DOHH2 (cell line): ENCODE measurements at regions not wholly inside any gene's neighbourhood (a gene's known extent, or its start where the extent isn't known, plus 50 kb on each side); places are given as distances from the start of the nearest gene placed in this dataset.

Source experiments
- H3F3A ChIP-seq: fragments of 200-600 bp; sonication (generic), shearing (Covaris generic); 2 replicates; pipeline ENCODE4 v1.6.0; 2016; ENCODE audit warnings: antibody characterized with exemption, mild to moderate bottlenecking; ENCODE audit not compliant: control insufficient read depth, insufficient read depth
- H3K27ac ChIP-seq: fragments of 200-600 bp; sonication (generic); 2 replicates; pipeline ENCODE4 v1.5.1; 2014; ENCODE audit warnings: low read depth, mild to moderate bottlenecking, low read length, moderate library complexity
- H3K27me3 ChIP-seq: fragments of 200-600 bp; sonication (generic); 2 replicates; pipeline ENCODE4 v1.6.1; 2014; ENCODE audit warnings: mild to moderate bottlenecking, low read length, mixed read lengths; ENCODE audit not compliant: control insufficient read depth
- H3K36me3 ChIP-seq: fragments of 200-600 bp; sonication (generic); 2 replicates; pipeline ENCODE4 v1.6.1; 2014; ENCODE audit warnings: mild to moderate bottlenecking, low read length, moderate library complexity, mixed read lengths; ENCODE audit not compliant: control insufficient read depth
- H3K4me1 ChIP-seq: fragments of 200-600 bp; sonication (generic); 2 replicates; pipeline ENCODE4 v1.6.1; 2014; ENCODE audit warnings: mild to moderate bottlenecking, low read length, mixed read lengths; ENCODE audit not compliant: control insufficient read depth
- H3K4me2 ChIP-seq: fragments of 200-600 bp; sonication (generic); 2 replicates; pipeline ENCODE4 v1.6.0; 2014; ENCODE audit warnings: mild to moderate bottlenecking, low read length, moderate library complexity
- H3K4me3 ChIP-seq: fragments of 200-600 bp; sonication (generic); 2 replicates; pipeline ENCODE4 v1.5.1; 2014; ENCODE audit warnings: mild to moderate bottlenecking, low read length, mixed read lengths
- H3K79me2 ChIP-seq: fragments of 200-600 bp; sonication (generic); 2 replicates; pipeline ENCODE4 v1.6.1; 2014; ENCODE audit warnings: mild to moderate bottlenecking, low read length, mixed read lengths; ENCODE audit not compliant: control insufficient read depth
- H3K9me2 ChIP-seq: fragments of 200-600 bp; sonication (generic); replicated peaks from 2 replicates; pipeline ENCODE4 v1.6.1; 2014; ENCODE audit warnings: mild to moderate bottlenecking, low read length, mixed read lengths; ENCODE audit not compliant: control insufficient read depth
- H3K9me3 ChIP-seq: fragments of 200-600 bp; sonication (generic); 2 replicates; pipeline ENCODE4 v1.6.1; 2014; ENCODE audit warnings: antibody characterized with exemption, low read length, mixed read lengths; ENCODE audit not compliant: control insufficient read depth, insufficient read depth
- H4K20me1 ChIP-seq: fragments of 200-600 bp; sonication (generic); 2 replicates; pipeline ENCODE4 v1.6.0; 2014; ENCODE audit warnings: low read depth, mild to moderate bottlenecking, antibody characterized with exemption, low read length, moderate library complexity; ENCODE audit not compliant: control insufficient read depth, insufficient read depth
- CTCF ChIP-seq: fragments of 200-600 bp; sonication (generic); IDR thresholded peaks from one replicate; pipeline ENCODE4 v1.5.1; 2014; ENCODE audit warnings: antibody characterized with exemption, mild to moderate bottlenecking, low read depth, low read length; ENCODE audit not compliant: poor library complexity, severe bottlenecking
- EZH2phosphoT487 ChIP-seq: fragments of 200-600 bp; sonication (generic); IDR thresholded peaks from 2 replicates; pipeline ENCODE4 v1.6.1; 2017; ENCODE audit warnings: borderline replicate concordance, mild to moderate bottlenecking, antibody characterized with exemption, low read length, moderate library complexity, mixed read lengths

GRCh38 chr17:71180801-71181385 lies 939.9 kb upstream of the SOX9 start:
- H3K36me3 ChIP-seq, result no peaks in the 10 kb centered on the region
- H3K4me2 ChIP-seq, result no peak overlapping the region
- H4K20me1 ChIP-seq, result no peaks in the 10 kb centered on the region
- H3K4me1 ChIP-seq, result no peaks in the 10 kb centered on the region
- no peaks in the 10 kb centered on the region for H3K79me2 ChIP-seq
- no peaks in the 10 kb centered on the region for H3K9me2 ChIP-seq
- no peaks in the 10 kb centered on the region for H3F3A ChIP-seq
- H3K9me3 ChIP-seq, result no peaks in the 10 kb centered on the region
- H3K27ac ChIP-seq, result no peak overlapping the region
- no peaks in the 10 kb centered on the region for H3K27me3 ChIP-seq
- TF ChIP-seq EZH2phosphoT487 (no peak), CTCF (no peak)
- H3K4me3 ChIP-seq, result no peak overlapping the region

GRCh38 chr17:71183066-71183660 lies 937.7 kb upstream of the SOX9 start:
- Histone ChIP-seq H3K27me3 (no peaks in the 10 kb centered on the region), H3K79me2 (no peaks in the 10 kb centered on the region), H3K9me2 (no peaks in the 10 kb centered on the region), H3K36me3 (no peaks in the 10 kb centered on the region), H3K9me3 (no peaks in the 10 kb centered on the region), H3K27ac (no peak overlapping the region), H3K4me2 (no peak overlapping the region), H4K20me1 (no peaks in the 10 kb centered on the region), H3K4me1 (no peaks in the 10 kb centered on the region), H3K4me3 (no peak overlapping the region), H3F3A (no peaks in the 10 kb centered on the region)
- TF ChIP-seq CTCF, result no peak
- TF ChIP-seq EZH2phosphoT487, result no peak

- no peaks in the 10 kb centered on the region for H3K36me3 ChIP-seq
- no peaks in the 10 kb centered on the region for H3K9me3 ChIP-seq
- no peaks in the 10 kb centered on the region for H4K20me1 ChIP-seq
- no peak overlapping the region for H3K4me2 ChIP-seq
- H3K4me3 ChIP-seq, result no peak overlapping the region
- no peaks in the 10 kb centered on the region for H3K27me3 ChIP-seq
- no peaks in the 10 kb centered on the region for H3K4me1 ChIP-seq
- no peaks in the 10 kb centered on the region for H3K9me2 ChIP-seq
- no peak overlapping the region for H3K27ac ChIP-seq
- TF ChIP-seq CTCF (no peak), EZH2phosphoT487 (no peak)
- no peaks in the 10 kb centered on the region for H3K79me2 ChIP-seq
- H3F3A ChIP-seq, result no peaks in the 10 kb centered on the region
Observed at GRCh38 chr17:71184716-71185115, 936.1 kb upstream of the SOX9 start.
